ENCODE measurements at regions not wholly inside any gene's neighbourhood (a gene's known extent, or its start where the extent isn't known, plus 50 kb on each side); places are given as distances from the start of the nearest gene placed in this dataset.

DNA sequence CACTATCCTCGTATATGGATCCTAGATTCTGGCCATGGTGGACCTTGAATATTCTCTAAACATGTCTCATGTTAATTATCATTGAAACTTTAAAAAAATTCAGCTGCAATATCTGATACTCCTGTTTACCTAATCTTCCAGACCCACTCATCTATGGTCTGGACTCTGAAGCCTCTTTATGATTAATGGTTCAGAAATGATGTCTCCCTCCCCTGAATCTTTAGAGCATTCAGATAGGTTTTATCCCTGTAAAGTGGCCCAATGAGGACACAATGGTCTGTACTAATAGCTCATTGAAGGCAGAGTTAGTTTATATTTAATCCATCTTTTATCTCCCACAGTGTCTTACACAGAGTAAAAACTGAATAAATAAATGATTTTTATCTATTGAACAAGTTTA lies 53.0 kb upstream of the DUSP10 start:
- no peak for DNase-seq

GRCh38 chr1:221794079-221794670 lies 52.3 kb upstream of the DUSP10 start:
- peak; percentile 64 for DNase-seq

GRCh38 chr1:221793439-221794078 lies 51.7 kb upstream of the DUSP10 start:
- DNase-seq = no peak

DNA sequence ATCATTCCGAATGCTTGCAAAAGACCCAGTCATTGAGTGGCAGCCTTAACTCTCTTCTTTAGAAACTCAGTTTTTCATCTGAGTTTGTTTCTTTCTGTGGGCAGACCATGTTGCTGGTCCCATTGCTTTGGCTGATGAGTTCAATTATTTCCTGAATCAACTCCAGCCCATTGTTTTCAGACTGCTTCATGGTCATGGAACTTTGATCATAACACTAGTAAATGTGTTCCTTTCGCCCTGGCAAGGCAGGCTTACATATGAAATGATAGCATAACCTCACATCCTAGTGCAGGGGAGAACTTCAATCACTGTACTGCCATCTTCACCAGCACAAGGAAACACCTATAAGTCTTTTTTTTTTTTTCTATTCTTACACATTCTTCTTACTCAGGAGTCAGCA lies 50.0 kb upstream of the DUSP10 start:
- DNase-seq = no peak

Data from activated CD4-positive, alpha-beta T cell treated with anti-CD3 and anti-CD28 coated beads, Interleukin-10, Interleukin-2, amounts not matched to agents 100 ng/mL and 50 ng/mL, durations not matched to agents 16 hours and 8 hours (primary cell).